ENCODE measurements at regions not wholly inside any gene's neighbourhood (a gene's known extent, or its start where the extent isn't known, plus 50 kb on each side); places are given as distances from the start of the nearest gene placed in this dataset.

DNA sequence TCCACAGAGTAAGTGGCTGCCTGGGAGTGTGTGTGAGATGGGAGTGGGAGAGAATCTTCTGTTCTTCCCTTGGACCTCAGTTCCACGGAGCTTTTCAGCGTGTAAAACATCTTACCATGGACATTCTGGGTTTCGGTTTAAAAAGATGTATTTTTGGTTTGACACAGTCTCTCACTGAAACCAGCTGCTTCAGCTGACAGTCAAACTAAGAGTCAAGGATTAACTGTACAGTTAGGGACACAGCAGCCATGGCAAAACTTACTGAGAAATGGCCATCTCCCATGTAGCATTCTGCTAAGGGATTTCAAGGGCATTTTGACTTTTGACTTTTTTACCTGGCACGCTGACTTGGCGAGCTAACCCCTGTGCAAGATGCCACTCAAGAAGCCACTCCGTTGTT is 93.8 kb upstream of the IL12B start:
- TF ChIP-seq POLR2AphosphoS5 (IDR thresholded peaks at IDR 0.05), result no peak
- TF ChIP-seq, protein P1, sequence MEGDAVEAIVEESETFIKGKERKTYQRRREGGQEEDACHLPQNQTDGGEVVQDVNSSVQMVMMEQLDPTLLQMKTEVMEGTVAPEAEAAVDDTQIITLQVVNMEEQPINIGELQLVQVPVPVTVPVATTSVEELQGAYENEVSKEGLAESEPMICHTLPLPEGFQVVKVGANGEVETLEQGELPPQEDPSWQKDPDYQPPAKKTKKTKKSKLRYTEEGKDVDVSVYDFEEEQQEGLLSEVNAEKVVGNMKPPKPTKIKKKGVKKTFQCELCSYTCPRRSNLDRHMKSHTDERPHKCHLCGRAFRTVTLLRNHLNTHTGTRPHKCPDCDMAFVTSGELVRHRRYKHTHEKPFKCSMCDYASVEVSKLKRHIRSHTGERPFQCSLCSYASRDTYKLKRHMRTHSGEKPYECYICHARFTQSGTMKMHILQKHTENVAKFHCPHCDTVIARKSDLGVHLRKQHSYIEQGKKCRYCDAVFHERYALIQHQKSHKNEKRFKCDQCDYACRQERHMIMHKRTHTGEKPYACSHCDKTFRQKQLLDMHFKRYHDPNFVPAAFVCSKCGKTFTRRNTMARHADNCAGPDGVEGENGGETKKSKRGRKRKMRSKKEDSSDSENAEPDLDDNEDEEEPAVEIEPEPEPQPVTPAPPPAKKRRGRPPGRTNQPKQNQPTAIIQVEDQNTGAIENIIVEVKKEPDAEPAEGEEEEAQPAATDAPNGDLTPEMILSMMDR (IDR thresholded peaks at IDR 0.05), result no peak

Measured in gastroesophageal sphincter (tissue), 3 donors.